Eye (tissue), 1 donor: ENCODE measurements at regions not wholly inside any gene's neighbourhood (a gene's known extent, or its start where the extent isn't known, plus 50 kb on each side); places are given as distances from the start of the nearest gene placed in this dataset.
"Not testable (repeated sequence)": the region's sequence is repeated elsewhere in the genome, so short reads cannot be mapped to it uniquely, and the experiment has no call there.

Source experiments
- DNase-seq: peaks from one replicate; pipeline ENCODE4 v3.0.0-alpha.2; 2015

DNA sequence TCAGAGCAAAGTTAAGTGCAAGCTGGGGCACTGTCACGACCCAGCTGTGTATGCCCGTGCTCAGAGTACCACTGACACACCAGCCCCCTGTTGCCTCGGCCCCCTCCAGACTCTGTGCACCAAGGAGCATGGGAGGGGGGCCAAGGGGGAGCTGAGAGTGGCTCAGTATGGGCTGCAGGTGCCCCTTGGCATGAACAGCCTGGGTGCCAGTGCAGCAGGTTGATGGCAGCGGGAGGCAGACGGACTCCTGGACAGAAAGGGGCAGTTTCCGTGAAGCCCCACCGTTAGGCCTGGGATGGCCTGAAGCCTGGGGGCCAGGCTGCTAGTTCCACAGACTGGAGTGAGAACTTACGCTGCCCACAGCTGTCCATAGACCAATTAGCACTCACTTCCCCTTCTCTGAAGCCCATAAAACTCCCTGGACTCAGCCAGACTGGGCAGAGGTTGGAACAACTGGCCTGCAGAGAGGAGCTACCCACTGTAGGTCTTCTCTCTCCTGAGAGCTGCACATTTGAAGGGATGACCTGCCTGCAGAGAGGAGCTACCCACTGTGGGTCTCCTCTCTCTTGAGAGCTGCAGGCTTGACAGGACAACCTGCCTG, 182.8 kb downstream of the DEPDC1B start:
- no peak for DNase-seq

DNA sequence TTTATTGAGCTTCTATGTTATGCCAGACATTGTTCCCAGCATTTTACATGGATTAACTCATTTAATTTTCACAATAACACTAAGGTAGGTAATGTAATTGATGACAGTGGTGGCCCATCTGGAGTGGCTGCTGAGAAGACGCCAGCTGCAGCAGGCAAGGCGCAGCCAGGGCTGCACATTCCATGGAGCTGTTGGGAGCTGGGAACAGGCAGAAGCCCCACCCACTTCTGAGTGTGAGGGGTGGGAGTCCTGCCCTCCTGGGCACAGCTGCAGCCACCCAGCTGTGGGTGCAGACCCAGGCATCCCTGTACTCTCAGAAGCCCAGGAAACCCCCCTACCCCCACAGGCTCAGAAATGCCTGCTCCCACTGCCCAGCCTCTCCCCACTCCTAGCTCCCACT, 183.3 kb downstream of the DEPDC1B start:
- no peak for DNase-seq

DNA sequence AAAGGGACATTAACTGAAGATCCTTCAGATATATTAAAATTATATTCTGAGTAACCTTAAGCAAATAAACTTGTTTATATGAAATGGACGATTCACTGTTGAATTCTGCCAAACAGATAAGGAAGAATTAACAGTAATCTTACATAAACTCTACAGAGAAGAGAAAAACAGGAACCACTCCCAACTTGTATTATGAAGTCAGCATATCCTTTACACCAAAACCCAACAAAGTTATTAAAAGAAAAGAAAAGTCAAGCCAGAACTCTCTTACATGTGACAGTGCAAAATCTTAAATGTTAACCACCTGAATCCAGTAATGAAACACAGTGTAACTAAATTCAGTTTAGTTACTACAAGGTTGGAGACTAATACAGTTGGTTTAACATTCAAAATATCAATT, 185.8 kb downstream of the DEPDC1B start:
- DNase-seq = no peak

DNA sequence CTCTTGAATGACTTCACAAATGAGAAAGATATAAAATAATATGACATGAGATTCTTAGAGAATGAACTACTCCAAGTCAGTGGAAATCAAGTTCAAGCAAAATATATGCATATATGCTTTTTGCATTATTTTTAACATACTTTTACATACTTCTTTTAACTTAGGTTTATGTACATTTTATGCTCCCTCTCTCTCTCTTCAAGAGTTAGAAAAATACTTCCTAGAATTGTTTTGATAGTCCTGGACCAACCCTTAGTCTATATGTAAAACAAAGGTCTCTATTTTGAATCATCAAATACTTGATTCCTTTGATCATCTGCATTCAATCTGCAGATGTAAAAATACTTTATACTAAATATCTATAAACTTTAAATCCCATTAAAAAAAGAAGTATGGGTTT, 187.8 kb downstream of the DEPDC1B start:
- no peak for DNase-seq

DNA sequence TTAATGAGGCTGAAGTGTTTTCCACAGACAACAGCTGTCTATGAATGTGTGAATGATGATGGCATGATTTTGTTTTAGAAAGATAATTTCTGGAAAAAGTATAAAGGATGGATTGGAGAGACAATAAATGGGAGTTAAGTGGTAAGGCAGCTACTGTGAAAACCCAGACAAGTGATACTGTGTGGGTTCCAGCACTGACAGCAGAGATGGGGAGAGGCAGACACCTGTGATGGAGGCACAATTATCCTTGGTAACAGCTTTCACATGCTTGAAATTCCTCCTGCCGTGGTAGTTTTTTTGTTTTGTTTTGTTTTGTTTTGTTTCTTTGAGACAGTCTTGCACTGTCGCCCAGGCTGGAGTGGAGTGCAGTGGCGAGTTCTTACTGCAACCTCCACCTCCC, 189.3 kb downstream of the DEPDC1B start:
- DNase-seq = no peak

DNA sequence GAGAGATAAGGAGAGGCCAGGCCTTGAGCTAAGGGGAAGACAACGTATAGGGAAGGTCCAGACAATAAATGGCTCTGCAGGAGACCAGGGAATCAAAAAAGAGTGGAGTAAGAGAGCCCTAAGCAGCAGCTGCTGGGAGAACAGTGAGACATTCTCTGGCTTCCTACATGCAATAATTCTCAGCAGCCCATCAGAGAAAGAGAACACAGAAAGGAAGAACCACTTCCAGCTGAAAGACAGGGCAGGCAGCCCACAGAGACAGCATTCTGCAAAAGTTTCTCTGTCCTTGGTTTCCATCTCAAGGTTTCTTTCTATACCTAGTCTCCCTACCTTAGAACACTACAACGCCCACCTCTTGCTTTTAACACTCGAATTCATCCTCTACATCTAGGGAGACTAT, 189.9 kb downstream of the DEPDC1B start:
- no peak for DNase-seq

DNA sequence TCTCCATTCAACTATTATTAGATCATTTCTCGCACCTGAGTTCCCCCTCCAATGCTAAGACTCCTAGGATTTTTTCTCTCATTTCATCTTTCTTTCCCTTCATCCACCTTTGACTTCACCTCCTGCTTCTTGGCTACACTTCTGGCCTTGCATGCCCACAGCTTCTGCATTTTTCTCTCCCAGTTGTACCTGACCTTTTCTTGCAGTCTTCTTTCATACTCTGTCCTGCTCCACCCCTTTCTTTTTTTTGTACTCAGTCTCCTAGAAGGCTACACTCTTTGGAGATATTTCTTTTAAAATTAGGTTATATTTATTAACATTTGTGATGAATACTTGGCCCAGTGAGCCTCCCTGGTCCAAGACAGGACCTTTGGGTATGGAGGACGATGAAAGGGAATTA, 190.4 kb downstream of the DEPDC1B start:
- no peak for DNase-seq

DNA sequence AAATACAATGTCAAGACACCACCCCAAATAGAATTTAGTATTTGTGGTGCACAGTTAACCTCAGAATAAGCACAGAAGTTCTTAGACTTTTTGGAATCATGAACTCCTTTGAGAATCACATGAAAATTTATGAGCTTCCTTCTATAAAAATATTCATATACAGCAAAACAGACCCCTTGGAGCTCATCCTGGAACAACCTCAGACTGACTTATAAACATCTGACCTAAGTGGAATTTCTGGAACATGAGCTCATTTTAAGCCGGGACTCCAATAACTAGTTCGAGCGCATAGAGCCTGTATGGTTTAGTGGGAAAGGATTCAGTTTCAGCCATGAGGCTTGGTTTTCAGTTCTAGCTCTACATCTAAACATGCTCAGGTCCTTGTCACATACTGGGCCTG, 192.3 kb downstream of the DEPDC1B start:
- DNase-seq = no peak

DNA sequence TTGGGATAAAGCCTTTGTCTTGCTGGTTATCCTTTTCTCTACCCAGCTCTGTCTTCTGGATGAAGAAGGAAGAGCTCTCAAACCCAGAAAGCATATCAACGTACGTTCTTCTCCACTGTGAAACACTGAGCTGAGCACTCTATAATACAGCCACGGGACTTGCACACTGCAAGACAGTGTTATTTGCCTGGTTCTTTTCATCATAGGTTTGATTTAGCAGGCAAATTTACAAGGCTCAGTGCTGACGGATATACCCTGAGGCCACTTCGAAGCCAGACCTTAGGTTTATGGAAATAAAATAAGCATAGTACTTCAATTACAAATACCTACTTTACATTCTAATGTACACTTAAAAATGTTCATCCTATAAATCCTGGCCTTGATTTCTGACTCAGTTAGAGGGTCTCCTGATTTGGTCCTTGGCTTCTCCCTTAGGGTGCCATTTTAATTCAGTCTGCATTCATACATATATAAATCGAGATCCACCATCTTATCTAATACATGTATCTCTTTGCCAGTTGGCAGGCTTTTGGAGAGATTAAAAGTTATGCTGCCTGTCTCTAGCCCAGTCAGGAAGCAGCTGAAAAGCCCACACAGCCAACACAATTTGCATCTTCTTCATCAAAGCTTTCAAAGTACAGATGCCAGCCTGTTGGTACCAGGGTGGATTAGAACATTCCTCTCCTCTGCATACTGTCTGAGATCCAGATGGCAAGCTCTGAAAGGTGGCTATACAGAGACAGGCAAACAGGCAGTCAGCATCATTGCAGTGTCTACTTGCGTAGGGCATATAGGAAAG, 194.4 kb downstream of the DEPDC1B start:
- DNase-seq = no peak

DNA sequence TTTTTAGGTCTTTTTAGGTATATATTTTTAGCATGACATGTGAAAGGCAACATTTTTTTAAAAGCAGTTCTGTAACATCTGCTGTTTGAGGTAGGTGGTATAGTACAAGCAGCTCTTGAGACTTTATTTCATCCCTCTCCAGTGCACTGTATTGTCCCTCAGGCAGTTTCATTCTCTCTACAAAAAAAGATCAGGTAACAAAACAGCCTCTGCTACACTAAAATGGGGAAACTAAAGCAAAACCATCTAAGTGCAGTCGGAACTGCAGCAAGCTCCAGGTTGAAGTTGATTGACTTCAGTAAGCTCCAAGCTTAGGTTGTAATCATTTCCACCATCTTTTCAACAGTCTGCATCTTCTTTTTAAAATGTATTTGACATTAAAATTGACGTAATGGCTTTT, 195.6 kb downstream of the DEPDC1B start:
- DNase-seq = no peak

DNA sequence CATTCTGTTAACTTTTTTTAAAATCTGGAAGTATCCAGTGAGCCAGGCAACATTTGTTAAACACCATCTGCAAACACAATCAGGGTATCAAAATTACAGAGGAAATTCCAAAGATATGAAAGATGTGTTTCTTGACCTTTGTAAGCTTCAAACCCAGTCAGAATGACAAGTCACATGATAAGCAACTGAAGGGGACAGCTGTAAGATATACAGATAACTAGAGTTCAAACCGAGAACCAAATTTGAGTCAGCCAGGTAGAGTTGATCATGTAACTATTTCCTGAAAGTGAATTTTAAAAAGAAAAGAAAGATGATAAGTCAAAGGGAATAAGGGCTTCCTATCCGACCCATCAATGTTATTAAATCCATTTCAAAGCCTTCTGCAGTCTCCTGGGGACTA, 196.2 kb downstream of the DEPDC1B start:
- DNase-seq = no peak

DNA sequence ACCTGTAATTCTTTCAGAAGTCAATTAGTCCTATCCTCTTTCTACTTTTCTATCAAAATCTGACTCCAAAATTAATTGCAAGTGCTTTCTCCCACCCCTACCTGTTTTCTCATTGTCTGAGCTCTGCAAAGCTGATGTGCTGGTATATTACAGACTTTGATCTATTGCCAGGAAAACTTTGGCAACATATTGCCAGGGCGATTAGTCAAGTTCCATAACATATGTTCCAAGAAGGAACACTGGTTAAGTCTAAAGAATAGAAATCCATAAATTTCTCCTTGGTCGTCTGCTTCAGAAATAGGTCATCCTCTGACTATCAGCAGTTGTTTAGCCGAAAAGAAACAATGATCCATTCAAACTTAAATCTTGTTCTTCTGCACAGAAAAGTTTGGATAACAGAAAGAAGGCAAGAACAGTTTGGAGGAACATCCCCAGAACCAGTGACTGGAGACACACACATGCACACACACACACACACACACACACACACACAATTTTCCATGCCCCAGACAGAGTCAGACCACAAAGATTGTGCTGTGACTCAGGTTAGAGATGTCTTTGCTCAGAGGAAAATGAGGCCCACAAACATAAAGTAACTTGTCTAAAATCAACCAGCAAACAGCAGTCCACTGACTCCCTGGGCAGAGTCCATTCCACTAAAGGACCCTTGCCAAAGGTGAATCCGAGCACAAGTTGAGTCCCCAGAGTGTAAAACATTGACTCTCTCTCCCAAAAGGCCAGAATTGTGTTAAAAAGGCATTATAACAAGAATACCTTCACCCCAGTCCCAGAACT, 202.1 kb downstream of the DEPDC1B start:
- no peak for DNase-seq

DNA sequence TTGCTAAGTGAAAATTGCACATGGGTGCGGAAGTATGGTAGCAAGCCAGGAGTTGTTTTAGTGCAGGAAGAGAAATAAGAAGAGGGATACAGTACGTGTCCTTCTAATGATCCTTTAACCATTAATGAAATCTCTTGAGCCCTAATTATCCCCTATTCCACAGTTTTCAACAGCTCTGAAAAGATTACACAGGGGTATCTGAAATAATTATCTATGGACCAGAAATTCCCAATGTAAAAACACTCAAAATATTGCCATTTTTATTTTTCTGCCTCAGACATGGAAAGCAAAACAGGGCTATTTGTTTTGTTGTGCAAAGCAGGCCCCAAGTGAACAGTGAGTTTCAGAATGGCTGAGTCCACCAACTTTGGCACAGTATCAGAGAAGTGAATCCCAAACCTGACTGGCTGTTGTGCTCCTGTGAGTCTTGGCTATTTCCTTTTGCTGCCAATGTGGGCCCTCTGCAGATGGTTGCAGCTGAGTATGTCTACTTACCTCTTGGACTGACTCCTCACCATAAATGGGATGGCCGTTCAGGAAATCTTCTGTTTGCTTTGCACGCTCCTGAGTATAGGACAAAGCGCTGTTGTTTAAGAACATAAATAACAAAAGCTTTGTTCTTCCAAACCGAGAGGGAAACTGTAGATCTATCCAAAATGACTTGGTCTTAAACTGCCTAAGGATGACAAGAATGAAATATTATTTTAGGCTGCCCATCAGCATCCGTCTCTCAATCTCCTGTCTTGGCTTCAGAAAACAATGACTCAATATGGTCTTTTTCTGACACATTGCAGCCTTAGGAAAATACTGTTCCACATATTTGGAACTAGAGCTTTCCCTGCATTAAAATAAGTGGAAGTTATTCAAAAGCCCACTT, 204.1 kb downstream of the DEPDC1B start:
- no peak for DNase-seq

DNA sequence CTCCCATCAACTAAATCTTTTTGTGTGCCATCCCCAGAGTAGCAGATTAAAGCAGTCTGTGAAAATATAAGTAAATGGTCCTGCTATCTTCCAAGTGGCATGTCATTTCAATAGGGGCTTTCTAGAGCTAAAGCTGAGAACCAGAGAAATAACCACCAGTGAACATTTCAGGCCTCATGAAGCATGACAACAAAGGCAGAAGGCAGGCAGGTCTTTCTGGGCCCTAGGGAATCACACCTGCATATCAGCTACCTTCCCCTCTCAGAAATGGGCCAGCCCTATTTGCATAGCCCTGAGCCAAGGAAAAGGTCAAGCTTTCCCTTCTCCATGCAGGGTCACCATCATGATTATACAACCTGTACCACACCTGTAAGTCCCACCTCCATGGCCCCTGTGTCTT, 205.3 kb downstream of the DEPDC1B start:
- no peak for DNase-seq

DNA sequence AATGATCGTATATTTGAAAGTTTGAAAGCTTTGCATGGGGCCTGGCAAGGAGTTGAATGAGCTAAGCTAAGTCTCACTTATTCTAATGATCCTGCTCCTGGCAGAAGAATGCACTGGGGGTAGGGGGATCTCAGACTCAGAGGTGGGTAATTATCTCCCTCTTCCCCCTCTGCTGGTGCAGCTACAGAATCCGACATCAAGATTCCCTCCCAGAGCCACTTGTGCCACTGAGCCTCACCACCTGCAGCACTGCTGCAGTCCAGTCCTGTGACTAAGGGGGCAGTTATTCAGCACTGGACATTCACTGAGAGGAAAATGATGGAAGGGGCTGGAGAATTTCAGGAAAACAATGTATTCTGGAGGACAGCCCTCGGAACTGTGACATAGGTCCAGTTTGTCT, 205.8 kb downstream of the DEPDC1B start:
- no peak for DNase-seq

DNA sequence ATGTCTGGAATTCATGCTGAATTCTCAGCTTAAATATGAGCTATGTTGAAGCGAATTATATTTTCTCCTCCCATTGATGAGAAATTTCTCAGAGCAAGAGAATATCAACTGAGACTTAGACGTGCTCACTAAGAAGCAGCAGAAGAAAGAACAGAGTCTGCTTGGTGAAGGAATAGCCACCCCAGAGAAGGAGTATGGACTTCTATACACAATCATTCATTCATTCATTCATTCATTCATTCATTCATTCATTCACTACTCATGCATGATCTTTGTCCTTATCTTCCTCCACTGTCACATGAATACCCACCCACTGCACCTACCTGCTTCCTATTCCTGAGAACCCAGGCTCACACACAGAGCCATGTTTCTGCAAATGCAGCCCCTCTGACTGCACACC, 206.6 kb downstream of the DEPDC1B start:
- no peak for DNase-seq

DNA sequence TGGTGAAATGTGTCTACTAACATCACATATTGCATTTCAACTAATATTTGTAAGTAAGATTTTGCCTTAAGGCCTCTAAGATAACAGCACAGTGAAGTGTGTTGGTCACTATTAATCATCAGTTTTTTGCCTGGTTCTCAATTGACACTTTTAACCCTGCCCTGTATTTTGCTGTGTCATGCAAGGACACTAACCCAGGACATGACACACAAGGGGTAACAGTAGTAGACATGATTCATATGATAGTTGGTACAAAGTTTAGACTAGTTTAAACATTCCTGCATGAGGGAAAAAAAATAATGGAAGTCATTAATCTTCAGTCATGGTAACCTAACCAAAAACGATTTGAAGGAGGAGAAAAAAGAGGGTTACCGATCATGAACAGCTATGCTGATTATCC, 207.0 kb downstream of the DEPDC1B start:
- no peak for DNase-seq

DNA sequence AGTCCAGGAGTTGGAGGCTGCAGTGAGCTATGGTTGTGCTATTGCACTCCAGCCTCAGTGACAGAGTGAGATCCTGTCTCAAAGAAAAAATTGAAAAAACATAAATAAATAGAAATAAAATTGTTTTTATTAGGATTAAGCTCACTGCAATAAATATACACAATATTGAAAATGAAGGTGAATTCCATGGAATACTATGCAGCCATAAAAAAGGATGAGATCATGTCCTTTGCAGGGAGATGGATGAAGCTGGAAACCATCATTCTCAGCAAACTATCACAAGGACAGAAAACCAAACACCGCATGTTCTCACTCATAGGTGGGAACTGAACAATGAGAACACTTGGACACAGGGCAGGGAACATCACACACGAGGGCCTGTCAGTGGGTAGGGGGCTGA, 207.6 kb downstream of the DEPDC1B start:
- DNase-seq = not testable (repeated sequence)

DNA sequence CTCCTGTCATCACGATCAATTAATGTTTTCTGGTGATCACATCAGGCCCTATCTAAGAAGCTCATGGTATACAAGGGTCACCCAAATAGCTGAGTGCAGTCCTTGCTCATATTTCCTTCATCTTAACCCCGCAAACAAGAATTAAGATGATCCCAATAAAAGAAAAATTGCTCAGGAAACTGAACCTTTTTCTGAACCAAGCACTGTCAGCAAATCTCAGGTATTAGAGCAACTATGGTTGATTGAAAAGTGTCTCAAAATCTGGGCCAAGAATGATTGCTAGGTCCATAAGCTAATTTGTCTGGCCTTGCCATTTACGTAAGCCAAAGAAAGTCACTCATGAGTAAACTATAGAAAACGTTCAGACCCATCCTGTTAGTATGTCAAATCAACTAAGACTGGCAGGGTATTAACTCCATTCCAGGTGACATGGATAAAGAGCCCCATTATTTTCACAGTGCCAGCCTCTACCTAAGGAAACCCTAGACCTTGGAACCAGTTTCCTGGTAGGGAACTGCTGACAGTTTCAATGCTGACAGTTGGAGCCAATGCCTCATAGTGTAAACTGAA, 209.3 kb downstream of the DEPDC1B start:
- no peak for DNase-seq

DNA sequence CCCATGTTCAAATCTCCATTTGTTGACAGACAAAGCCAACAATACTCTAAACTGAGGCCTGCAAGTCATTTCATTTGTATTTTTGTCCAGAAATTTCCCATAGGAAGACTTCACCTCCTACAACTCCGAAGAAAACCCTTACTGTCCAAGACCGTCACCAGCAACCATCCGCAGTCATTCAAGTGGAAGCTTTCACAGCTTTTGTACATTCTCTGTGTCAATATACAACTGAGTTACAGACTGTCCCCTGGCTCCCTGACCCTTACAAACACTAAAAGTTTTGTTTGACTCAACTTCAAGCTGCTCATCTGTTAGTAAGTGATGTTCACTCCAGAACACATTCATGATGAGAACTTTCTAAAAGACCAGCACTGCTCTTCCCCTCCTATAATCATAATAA, 210.1 kb downstream of the DEPDC1B start:
- DNase-seq = no peak

DNA sequence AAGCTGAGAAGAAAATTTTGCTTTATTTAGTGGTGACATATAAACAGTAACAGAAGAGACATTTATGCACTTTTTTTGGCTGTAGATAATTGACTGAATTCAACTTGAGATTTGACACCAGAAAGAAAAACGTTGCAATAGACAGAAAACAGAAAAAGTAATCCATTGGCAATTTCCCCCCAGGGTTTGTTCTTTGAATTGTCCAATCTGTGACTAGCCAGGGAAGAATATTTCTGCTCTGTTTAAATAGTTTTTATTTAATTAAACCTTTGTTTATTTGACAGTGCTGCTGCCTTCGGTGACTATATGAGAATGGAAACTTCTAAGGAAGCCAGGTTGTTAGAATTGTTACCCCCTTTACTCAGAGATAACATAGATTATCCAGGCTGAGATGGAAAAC, 210.6 kb downstream of the DEPDC1B start:
- no peak for DNase-seq

DNA sequence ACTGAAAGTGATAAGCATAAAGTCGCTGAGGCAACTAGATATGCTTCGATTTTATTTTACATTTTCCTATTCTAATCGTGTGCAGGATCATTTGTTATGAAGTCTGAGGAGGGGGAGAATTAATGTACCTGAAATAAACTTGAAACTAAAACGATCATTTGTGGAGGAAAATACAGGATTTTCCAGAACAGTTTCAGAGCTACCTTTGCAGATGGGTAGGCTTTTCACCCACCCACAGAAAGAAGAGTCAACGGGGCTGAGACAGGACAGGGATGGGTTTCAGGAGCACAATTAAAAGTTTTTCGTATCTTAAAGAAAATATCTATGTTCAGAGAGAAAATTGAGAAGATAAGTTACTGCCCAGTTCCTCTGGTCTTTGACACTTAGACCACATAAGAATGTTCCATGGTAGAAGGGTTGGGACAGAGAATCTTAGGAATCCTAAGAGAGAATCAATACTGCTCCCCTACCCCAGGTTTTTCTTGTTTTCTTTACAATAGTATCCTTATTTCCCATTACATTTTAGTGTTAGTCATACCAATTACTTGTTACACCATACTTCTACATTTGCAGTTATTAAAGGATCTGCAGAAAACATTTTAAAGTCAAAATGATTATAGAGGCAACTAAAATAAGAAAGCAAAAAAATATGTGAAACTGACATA, 211.4 kb downstream of the DEPDC1B start:
- no peak for DNase-seq
